ENCODE measurements at regions not wholly inside any gene's neighbourhood (a gene's known extent, or its start where the extent isn't known, plus 50 kb on each side); places are given as distances from the start of the nearest gene placed in this dataset.

- TF ChIP-seq CTCF (IDR thresholded peaks at IDR 0.05) (no peak), POLR2A (IDR thresholded peaks at IDR 0.05; ENCODE audit: low read depth) (no peak), POLR2AphosphoS5 (IDR thresholded peaks at IDR 0.05) (no peak)
These were observed 102.7 kb upstream of the AJAP1 start for GRCh38 chr1:4551706-4552105.
